Panc1 (cell line): ENCODE measurements at regions not wholly inside any gene's neighbourhood (a gene's known extent, or its start where the extent isn't known, plus 50 kb on each side); places are given as distances from the start of the nearest gene placed in this dataset.

Experiments used
- ATAC-seq: fragments of 200-7000 bp; cut with Tn5 transposase; 2 replicates; pipeline ENCODE4 v1.9.1; 2020; ENCODE audit warnings: mild to moderate bottlenecking, moderate library complexity
- BruUV-seq: library from RNA; stranded (reverse); fragments of 400-500 nt; replicated peaks from 2 replicates; lab custom pipeline; 2021; lab: Mats Ljungman, UMichigan
- CTCF ChIA-PET: fragments of 300-600 bp; sonication (Branson Sonifier 250); formaldehyde crosslinking; loops from one replicate; lab custom pipeline; 2022; ENCODE audit warnings: antibody characterized with exemption; lab: Charles Lee
- POLR2A ChIA-PET: fragments of 300-600 bp; sonication (Branson Sonifier 250); formaldehyde crosslinking; loops from one replicate; lab custom pipeline; 2022; ENCODE audit warnings: antibody characterized with exemption; lab: Charles Lee
- DNase-seq: peaks from one replicate; pipeline ENCODE4 v3.0.0-alpha.2; 2010; ENCODE audit warnings: low read depth, low spot score
- H3K27ac ChIP-seq: 2 replicates; pipeline ENCODE4 v1.5.1; 2011; ENCODE audit warnings: mild to moderate bottlenecking, low read length, inconsistent platforms
- H3K27me3 ChIP-seq: fragments of 200-500 bp; sonication (Bioruptor generic); 2 replicates; pipeline ENCODE4 v1.6.0; 2014; ENCODE audit warnings: low read length, inconsistent platforms; ENCODE audit not compliant: control insufficient read depth, insufficient read depth
- H3K36me3 ChIP-seq: fragments of 200-500 bp; sonication (Bioruptor generic); 2 replicates; pipeline ENCODE4 v1.5.1; 2014; ENCODE audit warnings: inconsistent platforms, mild to moderate bottlenecking, low read length, moderate library complexity; ENCODE audit not compliant: control insufficient read depth, insufficient read depth
- H3K4me1 ChIP-seq: 2 replicates; pipeline ENCODE4 v1.5.1; 2011; ENCODE audit warnings: inconsistent platforms, mild to moderate bottlenecking, low read length, moderate library complexity; ENCODE audit not compliant: control insufficient read depth, insufficient read depth
- H3K4me3 ChIP-seq, 2 experiments: 2 replicates each; pipeline ENCODE4 v1.5.1; 2011 to 2012; ENCODE audit warnings: low read depth in 2 of 2, low read length in 2 of 2, mild to moderate bottlenecking in 2 of 2, inconsistent platforms in 1 of 2, moderate library complexity in 1 of 2
- H3K9me3 ChIP-seq: fragments of 200-500 bp; sonication (Bioruptor generic); 2 replicates; pipeline ENCODE4 v1.5.1; 2014; ENCODE audit warnings: low read depth, mild to moderate bottlenecking, inconsistent platforms, low read length, moderate library complexity; ENCODE audit not compliant: control insufficient read depth, insufficient read depth
- CTCF ChIP-seq: fragments of 450-650 bp; IDR thresholded peaks from 2 replicates; pipeline ENCODE4 v1.5.1; 2017; ENCODE audit warnings: mild to moderate bottlenecking
- POLR2AphosphoS5 ChIP-seq: IDR thresholded peaks from 2 replicates; pipeline ENCODE4 v1.6.1; 2012; ENCODE audit warnings: mild to moderate bottlenecking, low read depth, low read length, moderate library complexity
- REST ChIP-seq, 2 experiments: IDR thresholded peaks; 2 replicates each; pipeline ENCODE4 v1.6.1; 2011 to 2012; ENCODE audit warnings: low read depth in 2 of 2, control low read depth in 1 of 2, low read length in 1 of 2, mild to moderate bottlenecking in 1 of 2, moderate library complexity in 1 of 2; ENCODE audit not compliant: insufficient read depth in 1 of 2
- SIN3A ChIP-seq: IDR thresholded peaks from 2 replicates; pipeline ENCODE4 v1.6.1; 2012; ENCODE audit warnings: low read depth, mild to moderate bottlenecking, low read length, moderate library complexity, borderline replicate concordance; ENCODE audit not compliant: insufficient read depth
- TCF7L2 ChIP-seq: IDR thresholded peaks from 2 replicates; pipeline ENCODE4 v1.6.1; 2011; ENCODE audit warnings: mild to moderate bottlenecking, low read depth, low read length, inconsistent platforms
- in situ Hi-C: cut with HindIII; loops from 2 replicates; pipeline ENCODE4 v1.10.0; 2016; ENCODE audit warnings: low sequenced_read_pairs, low pct_unique_long_range_greater_than_20kb
- intact Hi-C: fragments of 100-400 bp; cut with micrococcal nuclease; formaldehyde crosslinking; loops from one replicate; pipeline ENCODE4 v1.10.0; 2022; ENCODE audit not compliant: unreplicated experiment

DNA sequence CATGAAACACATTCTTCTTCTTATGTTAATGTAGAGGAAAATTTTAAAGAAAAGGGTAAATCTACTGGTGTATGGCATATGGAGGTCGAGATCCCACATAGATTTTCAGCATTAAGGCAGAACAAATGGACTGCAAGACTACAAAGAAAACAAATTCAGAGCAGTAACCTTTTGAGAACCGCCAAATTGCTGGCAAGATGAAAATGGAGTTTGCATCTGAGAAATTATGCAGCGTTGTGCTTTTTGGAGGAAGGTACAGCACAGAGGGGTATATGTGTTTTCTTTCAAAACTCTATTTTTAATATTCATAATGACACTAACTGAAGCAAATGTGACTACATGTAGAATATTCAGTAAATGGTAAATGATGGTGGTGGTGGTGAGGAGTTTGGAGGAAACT is 59.0 kb upstream of the PARD3B start:
- TF ChIP-seq TCF7L2 (no peak), REST (IDR thresholded peaks at IDR 0.05; ENCODE audit: insufficient read depth in 1 of 2, low read depth in 2 of 2, low read length in 1 of 2) (no peak), CTCF (no peak), SIN3A (no peak), POLR2AphosphoS5 (no peak)
- intact Hi-C loops, result no loop called here
- in situ Hi-C loops, result no loop called here
- no peaks in the 10 kb centered on the region for H3K4me1 ChIP-seq
- H3K4me3 ChIP-seq, result no peak overlapping the region
- CTCF ChIA-PET, result no interaction called here
- H3K27ac ChIP-seq, result no peak overlapping the region
- no peaks in the 10 kb centered on the region for H3K27me3 ChIP-seq
- H3K9me3 ChIP-seq, result no peaks in the 10 kb centered on the region
- POLR2A ChIA-PET, result no interaction called here
- H3K36me3 ChIP-seq, result no peaks in the 10 kb centered on the region
- no TSS peak for BruUV-seq
- no peak for ATAC-seq
- no peak for DNase-seq

DNA sequence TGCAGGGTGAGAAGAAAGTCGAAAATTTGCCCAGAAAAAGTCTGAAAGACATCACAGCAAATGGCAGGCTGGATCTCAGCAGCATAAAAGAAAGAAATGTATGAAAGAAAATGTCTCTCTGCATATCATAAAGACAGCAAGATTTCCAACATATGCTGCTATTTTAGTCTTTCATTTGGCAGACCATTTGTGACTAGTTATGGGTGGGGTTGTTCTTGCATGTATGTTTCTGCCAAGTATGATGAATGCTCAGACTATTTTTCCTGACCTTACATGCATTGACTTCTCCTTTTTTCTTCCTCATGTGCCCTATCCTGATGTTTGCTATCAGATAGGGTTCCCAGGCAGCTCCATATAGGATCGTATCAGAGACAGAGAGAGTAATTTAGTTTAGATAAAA is 58.5 kb upstream of the PARD3B start:
- intact Hi-C loops, result no loop called here

More for the DNA sequence above, 58.5 kb upstream of the PARD3B start:
- ChIA-PET POLR2A (no interaction called here), CTCF (no interaction called here)
- no peaks in the 10 kb centered on the region for H3K4me1 ChIP-seq
- no peak for ATAC-seq
- no peak for DNase-seq
- TF ChIP-seq SIN3A (no peak), CTCF (no peak), POLR2AphosphoS5 (no peak), TCF7L2 (no peak), REST (IDR thresholded peaks at IDR 0.05; ENCODE audit: insufficient read depth in 1 of 2, low read depth in 2 of 2, low read length in 1 of 2) (no peak)
- no peak overlapping the region for H3K27ac ChIP-seq
- no peak overlapping the region for H3K4me3 ChIP-seq
- BruUV-seq, result no TSS peak
- no peaks in the 10 kb centered on the region for H3K9me3 ChIP-seq
- in situ Hi-C loops, result no loop called here
- no peaks in the 10 kb centered on the region for H3K36me3 ChIP-seq
- no peaks in the 10 kb centered on the region for H3K27me3 ChIP-seq
